ENCODE measurements at regions not wholly inside any gene's neighbourhood (a gene's known extent, or its start where the extent isn't known, plus 50 kb on each side); places are given as distances from the start of the nearest gene placed in this dataset.

GRCh38 chr12:63404611-63405010, 253.6 kb upstream of the AVPR1A start:
- TF ChIP-seq FOXJ3 (CRISPR knock-in tag; IDR thresholded peaks at IDR 0.05; ENCODE audit: borderline replicate concordance) (no peak), CTCF (IDR thresholded peaks at IDR 0.05) (no peak), SP1 (CRISPR knock-in tag; conservative IDR thresholded peaks at IDR 0.05) (no peak), NFYB (CRISPR knock-in tag; conservative IDR thresholded peaks at IDR 0.05; ENCODE audit: low read depth) (no peak), TCF7 (CRISPR knock-in tag; IDR thresholded peaks at IDR 0.05; ENCODE audit: low read depth) (no peak), ATF3 (CRISPR knock-in tag; conservative IDR thresholded peaks at IDR 0.05) (no peak), ZNF671 (CRISPR knock-in tag; IDR thresholded peaks at IDR 0.05) (no peak), STAT6 (CRISPR knock-in tag; conservative IDR thresholded peaks at IDR 0.05; ENCODE audit: low read depth) (no peak), ZNF121 (CRISPR knock-in tag; IDR thresholded peaks at IDR 0.05) (no peak)
- TF ChIP-seq, protein P1, sequence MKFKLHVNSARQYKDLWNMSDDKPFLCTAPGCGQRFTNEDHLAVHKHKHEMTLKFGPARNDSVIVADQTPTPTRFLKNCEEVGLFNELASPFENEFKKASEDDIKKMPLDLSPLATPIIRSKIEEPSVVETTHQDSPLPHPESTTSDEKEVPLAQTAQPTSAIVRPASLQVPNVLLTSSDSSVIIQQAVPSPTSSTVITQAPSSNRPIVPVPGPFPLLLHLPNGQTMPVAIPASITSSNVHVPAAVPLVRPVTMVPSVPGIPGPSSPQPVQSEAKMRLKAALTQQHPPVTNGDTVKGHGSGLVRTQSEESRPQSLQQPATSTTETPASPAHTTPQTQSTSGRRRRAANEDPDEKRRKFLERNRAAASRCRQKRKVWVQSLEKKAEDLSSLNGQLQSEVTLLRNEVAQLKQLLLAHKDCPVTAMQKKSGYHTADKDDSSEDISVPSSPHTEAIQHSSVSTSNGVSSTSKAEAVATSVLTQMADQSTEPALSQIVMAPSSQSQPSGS (CRISPR knock-in tag; IDR thresholded peaks at IDR 0.05; ENCODE audit: borderline replicate concordance, low read depth): no peak
- TF ChIP-seq, protein P2, sequence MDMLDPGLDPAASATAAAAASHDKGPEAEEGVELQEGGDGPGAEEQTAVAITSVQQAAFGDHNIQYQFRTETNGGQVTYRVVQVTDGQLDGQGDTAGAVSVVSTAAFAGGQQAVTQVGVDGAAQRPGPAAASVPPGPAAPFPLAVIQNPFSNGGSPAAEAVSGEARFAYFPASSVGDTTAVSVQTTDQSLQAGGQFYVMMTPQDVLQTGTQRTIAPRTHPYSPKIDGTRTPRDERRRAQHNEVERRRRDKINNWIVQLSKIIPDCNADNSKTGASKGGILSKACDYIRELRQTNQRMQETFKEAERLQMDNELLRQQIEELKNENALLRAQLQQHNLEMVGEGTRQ (CRISPR knock-in tag; IDR thresholded peaks at IDR 0.05): no peak

Data from WTC11 (cell line).